KMS-11 (cell line): ENCODE measurements at regions not wholly inside any gene's neighbourhood (a gene's known extent, or its start where the extent isn't known, plus 50 kb on each side); places are given as distances from the start of the nearest gene placed in this dataset.

Experiments
- H2AFZ ChIP-seq: fragments of 200-600 bp; sonication (generic); 2 replicates; pipeline ENCODE4 v1.6.1; 2016; ENCODE audit warnings: antibody characterized with exemption, mixed run types, low read depth
- H3K27ac ChIP-seq: fragments of 200-600 bp; sonication (generic); 2 replicates; pipeline ENCODE4 v1.6.1; 2016; ENCODE audit warnings: mild to moderate bottlenecking, mixed run types
- H3K27me3 ChIP-seq: fragments of 200-600 bp; sonication (generic); 2 replicates; pipeline ENCODE4 v1.6.1; 2017; ENCODE audit warnings: mild to moderate bottlenecking, low read depth, mixed run types, moderate library complexity; ENCODE audit not compliant: insufficient read depth
- H3K36me3 ChIP-seq: fragments of 200-600 bp; sonication (generic); 2 replicates; pipeline ENCODE4 v1.6.1; 2017; ENCODE audit warnings: mild to moderate bottlenecking, mixed run types; ENCODE audit not compliant: insufficient read depth
- H3K4me1 ChIP-seq: fragments of 200-600 bp; sonication (generic); 2 replicates; pipeline ENCODE4 v1.6.1; 2016; ENCODE audit warnings: mild to moderate bottlenecking, low read depth, mixed run types; ENCODE audit not compliant: poor library complexity, severe bottlenecking
- H3K4me2 ChIP-seq: fragments of 200-600 bp; sonication (generic); 2 replicates; pipeline ENCODE4 v1.7.0; 2016; ENCODE audit warnings: mild to moderate bottlenecking, mixed run types
- H3K4me3 ChIP-seq: fragments of 200-600 bp; sonication (generic); IDR thresholded peaks from 2 replicates; pipeline ENCODE4 v1.6.1; 2017; ENCODE audit warnings: low read depth, low read length, mixed read lengths; ENCODE audit not compliant: insufficient read depth
- H3K79me2 ChIP-seq: fragments of 200-600 bp; sonication (generic); 2 replicates; pipeline ENCODE4 v1.6.1; 2016; ENCODE audit warnings: low read depth, mixed run types; ENCODE audit not compliant: insufficient read depth
- H3K9ac ChIP-seq: fragments of 200-600 bp; sonication (generic); 2 replicates; pipeline ENCODE4 v1.6.1; 2016; ENCODE audit warnings: mild to moderate bottlenecking, mixed run types
- H4K20me1 ChIP-seq: fragments of 200-600 bp; sonication (generic); 2 replicates; pipeline ENCODE4 v1.6.1; 2016; ENCODE audit warnings: mild to moderate bottlenecking, mixed run types; ENCODE audit not compliant: insufficient read depth
- CTCF ChIP-seq: fragments of 200-600 bp; sonication (generic); conservative IDR thresholded peaks from 2 replicates; pipeline ENCODE4 v1.6.1; 2017; ENCODE audit warnings: low read depth, mild to moderate bottlenecking, antibody characterized with exemption, low read length, moderate library complexity, mixed read lengths

- Histone ChIP-seq H3K4me3 (no peak overlapping the region), H4K20me1 (no peaks in the 10 kb centered on the region), H3K27me3 (no peaks in the 10 kb centered on the region), H3K4me2 (no peak overlapping the region), H3K27ac (no peak overlapping the region), H3K79me2 (no peaks in the 10 kb centered on the region), H3K9ac (no peak overlapping the region), H2AFZ (no peak overlapping the region), H3K36me3 (no peaks in the 10 kb centered on the region), H3K4me1 (peaks cover 28% of the 10 kb centered on the region)
- TF ChIP-seq CTCF, result no peak
Observed at GRCh38 chr3:189572249-189572648, 58.9 kb upstream of the TP63 start.

- H3K4me3 ChIP-seq, result no peak overlapping the region
- no peaks in the 10 kb centered on the region for H3K27me3 ChIP-seq
- H2AFZ ChIP-seq, result no peak overlapping the region
- no peaks in the 10 kb centered on the region for H3K79me2 ChIP-seq
- no peak overlapping the region for H3K4me2 ChIP-seq
- H3K27ac ChIP-seq, result no peak overlapping the region
- no peaks in the 10 kb centered on the region for H4K20me1 ChIP-seq
- H3K36me3 ChIP-seq, result no peaks in the 10 kb centered on the region
- no peak overlapping the region for H3K9ac ChIP-seq
- TF ChIP-seq CTCF, result no peak
- H3K4me1 ChIP-seq, result peaks cover 20% of the 10 kb centered on the region
Observed at GRCh38 chr3:189573004-189573403, 58.2 kb upstream of the TP63 start.

GRCh38 chr3:189576486-189576885 is 54.7 kb upstream of the TP63 start:
- H3K36me3 ChIP-seq, result no peaks in the 10 kb centered on the region
- H4K20me1 ChIP-seq, result no peaks in the 10 kb centered on the region
- H3K79me2 ChIP-seq, result no peaks in the 10 kb centered on the region
- H3K4me2 ChIP-seq, result no peak overlapping the region
- TF ChIP-seq CTCF, result no peak
- no peaks in the 10 kb centered on the region for H3K27me3 ChIP-seq
- no peak overlapping the region for H3K27ac ChIP-seq
- H3K9ac ChIP-seq, result no peak overlapping the region
- no peak overlapping the region for H3K4me3 ChIP-seq
- H3K4me1 ChIP-seq, result peaks cover 8% of the 10 kb centered on the region
- no peak overlapping the region for H2AFZ ChIP-seq

GRCh38 chr3:189577050-189577951 is 53.9 kb upstream of the TP63 start:
- no peaks in the 10 kb centered on the region for H3K27me3 ChIP-seq
- H3K4me1 ChIP-seq, result peaks cover 8% of the 10 kb centered on the region
- H3K79me2 ChIP-seq, result no peaks in the 10 kb centered on the region
- no peak overlapping the region for H3K4me2 ChIP-seq
- H3K9ac ChIP-seq, result no peak overlapping the region
- no peak overlapping the region for H2AFZ ChIP-seq
- H3K36me3 ChIP-seq, result no peaks in the 10 kb centered on the region
- no peak for TF ChIP-seq CTCF
- no peak overlapping the region for H3K4me3 ChIP-seq
- no peak overlapping the region for H3K27ac ChIP-seq
- no peaks in the 10 kb centered on the region for H4K20me1 ChIP-seq
